Testis (tissue), 2 donors: ENCODE measurements at regions not wholly inside any gene's neighbourhood (a gene's known extent, or its start where the extent isn't known, plus 50 kb on each side); places are given as distances from the start of the nearest gene placed in this dataset.

ENCODE experiments used
- DNase-seq: peaks from one replicate; pipeline ENCODE4 v3.0.0-alpha.2; 2019
- H3K27ac ChIP-seq, 2 donors: fragments of 200-600 bp; sonication (generic); one replicate each; pipeline ENCODE4 v1.5.1; 2019
- H3K27me3 ChIP-seq: fragments of 200-600 bp; sonication (generic); one replicate; pipeline ENCODE4 v1.5.1; 2019
- H3K36me3 ChIP-seq: fragments of 200-600 bp; sonication (generic); one replicate; pipeline ENCODE4 v1.5.1; 2017; ENCODE audit warnings: low read depth; ENCODE audit errors: missing control alignments
- H3K4me1 ChIP-seq: fragments of 200-600 bp; sonication (generic); one replicate; pipeline ENCODE4 v1.5.1; 2019
- H3K4me3 ChIP-seq, 2 donors: fragments of 200-600 bp; sonication (generic); one replicate each; pipeline ENCODE4 v1.5.1; 2017 to 2019
- H3K9me3 ChIP-seq: fragments of 200-600 bp; sonication (generic); one replicate; pipeline ENCODE4 v1.5.1; 2017
- CTCF ChIP-seq, 3 experiments: fragments of 450-650 bp in 2 of 3; fragments of 200-600 bp in 1 of 3; sonication (generic) in 1 of 3; IDR thresholded peaks; one replicate each; pipeline ENCODE4 v1.5.1; 2016 to 2019; ENCODE audit warnings: antibody characterized with exemption in 3 of 3, mild to moderate bottlenecking in 2 of 3, moderate library complexity in 1 of 3
- POLR2A ChIP-seq: fragments of 450-650 bp; IDR thresholded peaks from one replicate; pipeline ENCODE4 v1.6.1; 2017; ENCODE audit warnings: antibody characterized with exemption, mild to moderate bottlenecking, moderate library complexity
- WGBS, 2 donors: methylation state at CpG; one replicate each; pipeline ENCODE4 v1.1.5; 2018; 5-methylcytosine and 5-hydroxymethylcytosine counted together
- intact Hi-C: fragments of 100-400 bp; cut with DNase I; formaldehyde crosslinking; loops from one replicate; pipeline ENCODE4 v1.15.1; 2023; ENCODE audit warnings: low total_unique reads

- TF ChIP-seq POLR2A (no peak), CTCF (IDR thresholded peaks at IDR 0.05) (no peak)
- no peak overlapping the region for H3K27ac ChIP-seq
- 72 to 74% methylated on average over 5 to 6 of the region's 6 CpGs for WGBS, 2 donors
- no peaks in the 10 kb centered on the region for H3K4me1 ChIP-seq
- no peak for DNase-seq
- no peak overlapping the region for H3K4me3 ChIP-seq
- no peaks in the 10 kb centered on the region for H3K9me3 ChIP-seq
- H3K36me3 ChIP-seq = no peaks in the 10 kb centered on the region
- intact Hi-C loops = no loop called here
- H3K27me3 ChIP-seq = no peaks in the 10 kb centered on the region
These were observed 154.1 kb downstream of the EN1 start for GRCh38 chr2:118693287-118693822.

- WGBS, 2 donors = 60 to 71% methylated on average over 4 of the region's 4 CpGs
- Histone ChIP-seq H3K4me3 (no peak overlapping the region), H3K36me3 (no peaks in the 10 kb centered on the region), H3K9me3 (no peaks in the 10 kb centered on the region), H3K4me1 (no peaks in the 10 kb centered on the region), H3K27ac (no peak overlapping the region), H3K27me3 (no peaks in the 10 kb centered on the region)
- no peak for TF ChIP-seq CTCF (IDR thresholded peaks at IDR 0.05)
- no peak for TF ChIP-seq POLR2A
- no peak for DNase-seq
- intact Hi-C loops = no loop called here
These were observed 157.6 kb downstream of the EN1 start for GRCh38 chr2:118689874-118690273.

GRCh38 chr2:118689456-118689855, 158.0 kb downstream of the EN1 start:
- intact Hi-C loops = no loop called here
- H3K4me1 ChIP-seq = no peaks in the 10 kb centered on the region
- H3K9me3 ChIP-seq = no peaks in the 10 kb centered on the region
- 62 to 66% methylated on average over 4 of the region's 4 CpGs for whole genome bisulfite sequencing, 2 donors
- H3K27ac ChIP-seq = no peak overlapping the region
- peak overlapping the region in 1 of 2 donors; percentile 0 for H3K4me3 ChIP-seq
- no peaks in the 10 kb centered on the region for H3K36me3 ChIP-seq
- DNase-seq = peak; percentile 58
- TF ChIP-seq POLR2A (no peak), CTCF (IDR thresholded peaks at IDR 0.05) (no peak)
- no peaks in the 10 kb centered on the region for H3K27me3 ChIP-seq

- TF ChIP-seq POLR2A (no peak), CTCF (IDR thresholded peaks at IDR 0.05) (no peak)
- 62 to 68% methylated on average over 6 of the region's 6 CpGs for WGBS, 2 donors
- peak overlapping the region in 1 of 2 donors; percentile 0 for H3K4me3 ChIP-seq
- H3K36me3 ChIP-seq = no peaks in the 10 kb centered on the region
- no peaks in the 10 kb centered on the region for H3K4me1 ChIP-seq
- H3K27ac ChIP-seq = no peak overlapping the region
- no peaks in the 10 kb centered on the region for H3K27me3 ChIP-seq
- no peaks in the 10 kb centered on the region for H3K9me3 ChIP-seq
- intact Hi-C loops = no loop called here
- no peak for DNase-seq
These were observed 158.4 kb downstream of the EN1 start for GRCh38 chr2:118689033-118689432.

GRCh38 chr2:118687698-118688097, 159.8 kb downstream of the EN1 start:
- intact Hi-C loops = no loop called here
- no peaks in the 10 kb centered on the region for H3K27me3 ChIP-seq
- no peaks in the 10 kb centered on the region for H3K36me3 ChIP-seq
- H3K4me1 ChIP-seq = no peaks in the 10 kb centered on the region
- H3K4me3 ChIP-seq = no peak overlapping the region
- no peak overlapping the region for H3K27ac ChIP-seq
- TF ChIP-seq POLR2A (no peak), CTCF (IDR thresholded peaks at IDR 0.05) (no peak)
- DNase-seq = no peak
- 79 to 87% methylated on average over 2 of the region's 2 CpGs for WGBS, 2 donors
- no peaks in the 10 kb centered on the region for H3K9me3 ChIP-seq
